NOMO-1 treated with DMSO at 0.1 percent for 48 hours (cell line): ENCODE measurements at regions not wholly inside any gene's neighbourhood (a gene's known extent, or its start where the extent isn't known, plus 50 kb on each side); places are given as distances from the start of the nearest gene placed in this dataset.

Experiments used
- DNase-seq: peaks from one replicate; lab custom pipeline; 2025; ENCODE audit not compliant: unreplicated experiment; lab: John Stamatoyannopoulos, UW

DNA sequence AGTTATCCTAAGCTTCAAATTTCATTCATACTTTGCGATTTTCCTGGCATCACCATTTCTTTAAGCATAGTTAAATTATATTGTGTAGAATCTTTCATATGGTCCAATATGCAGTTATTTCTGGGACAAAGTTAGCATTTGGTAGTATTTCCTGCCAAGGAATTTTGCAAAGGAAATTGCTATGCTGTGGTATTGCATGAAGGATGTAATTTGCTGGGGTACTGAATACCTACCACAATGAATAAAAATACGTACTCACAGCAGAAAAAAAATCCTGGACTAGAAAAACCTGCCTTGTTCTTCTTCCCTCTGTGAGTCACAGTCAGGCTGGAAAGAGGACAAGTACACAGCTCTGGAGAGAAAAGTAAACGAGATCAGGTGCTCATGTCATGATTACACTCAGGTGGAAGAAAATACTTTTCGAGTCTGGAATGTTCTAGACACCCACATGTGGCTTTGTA, 241.2 kb downstream of the PTBP2 start:
- no peak for DNase-seq

DNA sequence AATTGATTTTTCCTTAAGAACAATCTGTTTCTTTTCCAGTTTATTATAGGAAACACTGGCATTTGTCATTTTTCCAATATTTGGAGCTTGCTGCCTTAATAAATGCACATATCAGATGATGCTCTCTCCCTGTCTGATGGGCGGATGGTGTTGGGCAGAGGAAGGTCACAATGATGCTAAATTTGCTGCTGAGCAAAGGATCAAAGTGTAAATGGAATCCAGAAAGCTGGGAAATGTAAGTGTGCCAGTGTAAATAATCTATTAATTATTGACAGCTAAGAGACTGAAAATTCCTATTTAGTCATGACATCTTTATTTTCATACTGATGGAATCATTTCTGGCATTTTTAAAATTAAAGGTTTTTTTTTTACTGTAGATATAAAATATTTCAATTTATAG, 243.2 kb downstream of the PTBP2 start:
- DNase-seq: no peak

DNA sequence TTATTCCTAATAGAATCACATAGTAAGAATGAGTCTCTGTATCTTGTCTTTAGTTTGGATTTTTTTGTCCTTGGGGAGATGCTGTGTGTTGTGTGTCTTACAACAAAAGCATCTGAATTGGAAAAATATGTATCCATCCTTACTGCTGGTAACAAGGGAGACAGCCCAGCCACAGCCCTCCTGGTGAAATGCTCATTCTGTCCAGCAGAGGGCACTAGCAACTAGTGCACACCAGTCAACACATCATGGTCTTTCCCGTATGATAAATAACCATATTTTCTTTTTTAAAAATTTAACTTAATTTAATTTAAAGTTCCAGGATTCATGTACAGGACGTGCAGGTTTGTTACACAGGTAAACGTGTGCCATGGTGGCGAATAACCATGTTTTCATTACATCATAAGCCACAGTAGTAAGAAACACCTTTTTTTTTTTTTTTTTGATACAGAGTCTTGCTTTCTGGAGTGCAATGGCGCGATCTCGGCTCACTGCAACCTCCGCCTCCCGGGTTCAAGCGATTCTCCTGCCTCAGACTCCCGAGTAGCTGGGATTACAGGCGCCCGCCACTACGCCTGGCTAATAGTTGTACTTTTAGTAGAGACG, 245.1 kb downstream of the PTBP2 start:
- peak; percentile 53 for DNase-seq

DNA sequence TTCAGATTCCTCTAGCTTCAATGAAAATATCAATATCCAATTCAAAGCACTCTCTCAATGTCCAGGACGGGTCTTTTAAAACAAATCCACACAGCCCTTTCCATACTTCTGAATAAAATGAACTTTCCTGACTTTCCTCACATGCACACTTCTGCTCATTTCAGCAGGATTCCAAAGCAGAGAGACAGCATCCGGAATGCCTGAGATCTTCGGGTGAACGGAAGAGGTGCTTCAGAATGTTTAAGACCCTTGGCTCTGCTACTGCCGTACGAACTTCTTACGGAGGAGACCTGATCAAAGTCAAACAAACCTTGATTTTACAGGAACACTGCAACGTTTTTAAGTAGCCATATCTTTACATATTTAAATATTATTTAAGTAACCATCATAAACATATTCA, 245.7 kb downstream of the PTBP2 start:
- DNase-seq: no peak

DNA sequence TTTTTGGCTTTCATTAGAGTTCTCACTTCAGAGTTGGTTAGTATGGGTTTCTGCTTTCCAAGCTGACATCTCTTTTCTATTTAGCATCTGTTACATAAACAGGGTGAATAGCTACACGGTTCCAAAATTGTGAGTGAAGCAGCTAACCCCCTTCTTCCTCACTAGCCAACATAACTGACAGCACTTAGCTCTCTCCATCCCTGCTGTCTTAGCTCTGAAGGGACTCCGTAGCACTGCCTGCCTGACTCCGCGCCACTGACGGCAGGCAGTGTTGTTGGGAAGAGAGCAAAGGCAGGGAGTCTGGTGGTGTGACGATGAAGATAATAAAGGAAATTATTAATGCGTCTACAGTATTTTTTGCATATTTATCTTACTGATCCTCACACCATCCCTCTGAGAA, 247.0 kb downstream of the PTBP2 start:
- DNase-seq: no peak

DNA sequence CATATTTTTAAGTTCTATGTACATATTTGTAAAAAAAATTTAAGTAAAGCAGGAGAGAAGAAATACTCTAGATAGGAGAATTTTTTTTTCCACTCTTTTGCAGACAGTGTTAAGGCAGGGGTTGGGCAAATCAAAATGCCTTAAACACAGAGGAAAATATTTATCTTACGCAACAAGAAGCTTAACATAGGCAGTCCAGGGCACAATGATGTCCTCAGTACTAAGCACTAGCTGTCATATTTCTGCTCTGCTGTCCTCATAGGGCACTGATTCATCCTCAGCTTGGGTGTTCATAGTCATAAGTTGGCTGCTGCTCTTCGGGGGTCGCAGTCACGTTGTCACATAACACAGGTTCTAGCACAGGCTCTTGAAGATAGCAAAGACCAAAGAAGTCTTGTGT, 247.4 kb downstream of the PTBP2 start:
- no peak for DNase-seq

DNA sequence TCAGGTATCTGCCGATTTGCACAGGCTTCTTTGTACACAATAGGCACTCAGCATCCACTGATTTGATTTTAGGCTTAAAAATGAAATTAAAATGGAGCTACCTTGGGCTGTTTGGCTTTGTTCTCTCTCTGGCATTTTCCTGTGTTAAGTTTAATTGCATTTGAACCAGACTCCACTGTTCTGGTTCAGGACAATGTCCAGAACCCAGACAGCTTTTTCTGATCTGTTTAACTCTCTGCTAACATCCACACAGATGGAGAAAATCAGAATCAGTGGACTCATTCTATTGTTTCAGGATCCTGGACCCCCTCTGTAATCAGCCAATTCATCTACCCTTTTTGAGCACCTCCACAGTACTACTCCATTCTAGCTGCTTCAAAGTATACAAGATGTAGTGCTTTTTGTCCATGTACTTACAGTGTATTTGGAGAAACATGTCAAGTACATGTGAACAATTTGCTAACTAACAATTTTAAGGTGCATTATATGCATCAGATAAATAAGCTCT, 248.1 kb downstream of the PTBP2 start:
- DNase-seq: no peak

DNA sequence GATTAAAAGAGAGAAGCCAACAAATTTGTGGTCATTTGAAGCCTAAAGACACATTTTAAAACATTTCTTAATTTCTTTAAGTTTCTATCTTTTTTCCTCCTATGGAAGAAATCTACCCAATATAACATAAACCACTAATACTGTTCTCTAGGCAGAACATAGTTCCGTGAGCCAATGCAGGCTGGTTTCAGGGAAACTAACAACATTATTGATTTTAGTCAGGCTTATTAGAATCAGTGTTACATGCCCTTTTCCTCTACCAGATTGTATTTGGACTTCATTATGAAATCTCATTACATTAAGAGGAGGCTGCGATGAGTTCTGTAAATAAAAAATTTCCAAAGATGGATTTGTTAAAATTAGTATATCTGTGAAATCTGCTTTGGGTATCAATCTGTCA, 249.9 kb downstream of the PTBP2 start:
- no peak for DNase-seq

DNA sequence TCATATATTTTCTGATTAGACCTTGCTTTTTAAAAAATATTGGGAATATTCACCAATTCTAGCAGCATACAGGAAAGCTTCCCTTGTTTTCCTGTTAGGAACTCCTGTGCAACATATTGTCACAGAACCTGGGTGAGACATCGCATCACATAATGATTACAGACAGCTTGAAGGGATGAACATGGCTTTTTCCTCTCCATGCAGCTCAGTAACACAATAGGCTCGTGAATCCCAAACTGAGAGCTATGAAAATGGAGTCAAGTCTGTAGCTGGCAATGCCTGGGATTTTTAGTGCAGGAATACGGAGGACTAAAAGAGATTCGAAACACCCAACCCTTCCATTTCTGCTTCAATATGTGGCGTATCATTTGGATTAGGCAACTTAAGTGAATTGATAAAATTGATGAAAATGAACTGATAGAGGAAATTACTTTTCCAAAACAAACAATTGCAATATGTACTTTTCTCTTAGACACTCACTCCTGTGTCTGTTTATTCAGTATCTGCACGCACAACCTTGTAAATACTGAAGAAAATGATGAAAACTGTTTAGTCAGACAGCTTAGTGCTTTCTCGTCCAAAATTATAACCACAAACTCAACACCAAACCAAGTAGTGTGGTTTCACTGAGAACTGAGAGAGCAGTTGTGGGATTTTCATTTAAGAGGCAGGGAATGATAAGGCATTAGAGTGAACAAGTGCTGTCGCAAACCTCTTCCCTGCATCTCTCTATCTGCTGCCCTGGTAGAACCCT, 250.4 kb downstream of the PTBP2 start:
- no peak for DNase-seq

DNA sequence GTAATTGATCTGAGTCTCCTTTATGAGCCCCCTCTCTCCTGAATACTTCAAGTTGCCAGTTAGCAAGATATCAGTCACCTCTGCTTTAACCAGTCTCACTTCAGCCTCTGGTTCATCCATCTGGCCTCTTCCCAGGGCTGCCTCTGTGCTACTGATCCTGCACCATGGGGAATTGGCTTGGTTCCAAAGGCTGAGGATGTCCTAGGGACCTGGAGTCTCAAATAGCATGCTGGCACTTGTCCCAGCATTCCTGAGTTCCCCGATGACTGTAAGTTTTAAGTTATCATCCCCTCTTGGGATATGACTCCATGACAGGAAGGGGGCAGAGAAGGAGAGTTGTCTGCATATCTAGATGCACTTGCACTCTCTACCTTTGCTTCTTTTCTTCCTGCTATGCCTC, 252.0 kb downstream of the PTBP2 start:
- DNase-seq: no peak

DNA sequence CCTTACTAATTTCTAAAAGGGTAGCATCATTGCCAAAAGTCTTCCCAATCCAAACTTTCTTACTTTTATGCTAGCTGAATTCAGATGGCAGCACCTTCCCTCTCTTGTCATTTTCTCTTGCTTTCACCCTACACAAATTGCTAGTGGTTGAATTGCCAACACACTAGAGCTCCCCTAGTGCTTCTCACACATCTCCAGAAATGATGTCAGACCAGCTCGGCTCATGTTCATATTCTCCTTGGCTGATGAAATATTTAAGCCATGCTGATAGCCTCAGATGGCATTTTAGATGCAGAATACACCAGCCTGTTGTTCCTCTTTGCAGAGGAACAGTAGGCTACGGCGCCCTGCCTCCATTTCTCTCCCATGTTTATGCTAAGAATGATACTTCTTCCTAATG, 256.9 kb downstream of the PTBP2 start:
- DNase-seq: no peak

DNA sequence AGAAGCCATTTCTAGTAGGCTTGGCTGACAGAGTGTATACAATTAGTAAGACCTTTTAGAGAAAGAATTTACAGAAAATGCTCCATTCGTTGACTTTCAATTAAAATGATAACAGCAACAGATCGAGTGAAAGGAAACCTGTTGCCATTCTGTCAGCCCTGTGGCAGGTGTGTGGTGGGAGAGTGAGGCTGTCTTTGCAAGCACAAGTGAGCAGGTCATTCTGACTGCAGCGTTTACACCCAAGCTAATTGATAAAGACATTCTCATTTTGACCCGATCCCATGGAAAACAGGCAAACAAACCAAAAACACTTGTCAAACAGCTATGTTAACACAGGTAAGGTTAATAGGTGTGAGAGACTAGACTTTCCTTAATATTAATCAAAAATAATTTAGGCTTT, 257.3 kb downstream of the PTBP2 start:
- DNase-seq: no peak

DNA sequence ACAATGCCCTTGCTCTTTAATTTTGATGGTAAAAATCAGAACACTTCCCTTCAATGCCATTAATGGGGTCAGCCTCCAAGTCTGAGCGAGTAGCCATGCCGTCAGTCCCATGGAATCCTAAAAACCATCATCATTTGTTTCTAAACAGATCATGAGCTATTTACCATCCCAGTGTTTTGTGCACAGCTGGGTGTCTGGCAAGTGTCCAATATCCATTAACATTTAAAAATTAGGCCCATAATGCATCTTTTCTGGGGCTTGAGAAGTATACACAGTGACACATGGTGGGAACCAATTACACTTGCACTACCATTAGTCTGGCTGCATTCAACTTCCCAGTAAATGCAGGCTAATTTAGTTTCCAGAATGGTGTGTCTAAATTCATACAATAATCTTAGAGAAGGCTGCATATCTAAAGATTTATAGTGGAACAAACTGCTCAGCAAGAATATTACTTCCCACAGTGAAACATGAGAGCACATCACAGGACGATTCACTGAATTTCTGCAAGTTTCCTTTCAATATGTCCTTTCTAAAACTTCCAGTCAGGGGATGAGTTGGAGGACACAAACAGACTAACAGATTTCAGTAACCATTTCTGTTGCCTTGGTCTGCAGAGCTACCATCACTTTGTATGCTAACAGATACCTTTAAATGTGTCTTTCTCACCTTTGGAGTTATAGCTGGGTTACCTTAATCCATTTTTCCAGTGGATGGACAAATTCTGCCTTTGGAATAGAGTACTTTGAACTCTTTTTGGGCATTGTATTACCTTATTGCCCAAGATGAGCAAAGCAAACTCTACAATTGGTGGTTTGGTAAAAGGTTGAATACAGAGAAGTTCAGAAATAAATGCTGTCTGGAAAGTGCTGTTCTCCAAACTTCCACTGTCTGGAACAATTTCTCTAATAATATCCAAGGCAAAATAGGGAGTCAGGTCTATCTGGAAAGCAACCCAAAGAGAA, 258.0 kb downstream of the PTBP2 start:
- no peak for DNase-seq

DNA sequence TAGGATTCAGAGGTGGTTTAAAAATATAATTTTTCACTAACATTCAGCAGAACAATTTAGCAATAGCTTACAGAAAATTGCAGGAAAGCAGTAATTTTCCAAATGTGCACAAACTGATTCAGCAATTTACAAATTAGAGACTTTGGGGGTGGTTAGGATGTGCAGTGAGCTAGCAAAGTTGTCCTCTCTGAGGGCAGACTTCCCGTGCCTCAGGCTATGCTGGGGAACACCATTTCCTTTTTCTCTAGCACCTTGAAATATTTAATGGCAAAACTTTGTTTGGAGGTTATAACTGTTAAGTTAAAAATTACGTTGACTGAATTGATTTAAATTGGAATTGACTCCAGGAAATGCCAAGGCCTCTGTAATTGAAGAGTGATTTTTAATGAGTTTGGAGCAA, 258.9 kb downstream of the PTBP2 start:
- DNase-seq: no peak

DNA sequence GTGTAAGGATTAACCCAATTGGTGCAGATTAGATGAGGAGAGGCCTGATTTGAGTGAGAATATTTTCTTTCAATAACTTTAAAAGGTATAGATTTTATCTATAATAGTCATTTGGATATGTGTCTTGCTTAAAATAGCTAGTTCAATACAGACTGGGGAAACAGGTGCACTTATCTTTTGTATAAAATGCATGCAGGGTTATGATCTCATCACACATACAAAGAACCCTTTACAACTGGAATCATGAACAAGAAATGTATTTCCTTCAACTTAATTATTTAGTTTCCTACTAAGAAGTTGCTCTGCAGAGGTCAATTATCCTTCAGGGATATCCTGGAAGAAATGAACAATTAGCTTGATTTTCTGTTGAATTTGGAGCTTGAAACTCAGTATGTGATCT, 259.6 kb downstream of the PTBP2 start:
- DNase-seq: no peak

DNA sequence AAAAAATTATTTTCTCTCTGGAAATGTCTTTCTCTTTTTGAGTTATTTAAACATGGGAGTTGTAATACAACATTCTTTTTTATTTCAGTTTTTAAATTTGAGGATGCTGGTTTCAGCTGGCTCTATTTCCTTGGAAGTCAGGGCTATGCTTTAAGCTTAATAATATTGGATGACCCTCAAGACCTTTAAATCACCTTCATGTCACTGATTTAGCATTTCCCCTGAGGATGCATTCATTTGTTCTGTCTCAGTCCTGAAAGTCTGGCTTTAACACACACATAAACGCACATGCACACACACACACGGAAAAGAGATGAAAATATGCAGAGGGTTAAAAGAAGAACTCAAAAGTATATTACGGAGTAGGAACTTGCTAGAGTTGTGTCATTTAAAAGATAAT, 260.5 kb downstream of the PTBP2 start:
- no peak for DNase-seq

DNA sequence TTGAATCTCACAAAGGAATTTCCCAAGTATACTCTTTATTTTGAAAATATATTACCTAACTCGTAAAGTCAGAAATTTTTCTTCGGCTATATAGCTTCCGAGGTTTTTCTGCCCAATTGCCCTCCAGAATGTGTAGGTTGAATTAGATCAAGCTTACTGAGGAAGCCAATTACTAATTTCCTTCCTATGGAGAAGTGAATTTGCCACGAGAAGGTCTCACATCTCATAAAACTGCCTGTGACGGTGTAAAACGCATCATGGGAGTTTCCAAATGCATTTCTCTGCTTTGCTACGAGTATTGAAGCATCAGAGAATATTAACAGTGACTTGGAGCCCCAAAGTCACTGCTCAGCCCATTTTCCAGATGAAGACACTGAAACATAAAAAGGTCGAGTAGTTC, 262.3 kb downstream of the PTBP2 start:
- DNase-seq: no peak

DNA sequence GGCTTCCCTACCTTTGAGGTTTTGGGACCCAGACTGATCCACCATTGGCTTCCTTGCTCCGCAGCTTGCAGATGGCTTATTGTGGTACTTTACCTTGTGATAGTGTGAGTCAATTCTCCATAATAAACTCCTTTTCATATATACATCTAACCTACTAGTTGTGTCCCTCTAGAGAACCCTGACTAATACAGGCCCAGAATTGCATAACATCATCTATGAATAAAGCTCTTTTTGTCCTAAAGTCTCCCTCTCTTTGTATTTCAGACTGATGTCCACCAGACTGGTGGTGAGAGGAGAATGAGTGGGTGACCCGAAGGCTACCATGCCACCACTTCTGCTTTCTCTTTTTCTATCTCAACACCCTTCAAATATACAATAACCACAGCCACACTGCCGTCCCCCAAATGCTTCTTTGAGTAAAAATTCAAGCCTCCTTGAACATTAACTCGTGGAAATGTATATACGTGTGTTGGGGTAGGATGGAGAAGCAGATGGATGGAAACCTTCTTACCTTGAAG, 265.7 kb downstream of the PTBP2 start:
- no peak for DNase-seq

DNA sequence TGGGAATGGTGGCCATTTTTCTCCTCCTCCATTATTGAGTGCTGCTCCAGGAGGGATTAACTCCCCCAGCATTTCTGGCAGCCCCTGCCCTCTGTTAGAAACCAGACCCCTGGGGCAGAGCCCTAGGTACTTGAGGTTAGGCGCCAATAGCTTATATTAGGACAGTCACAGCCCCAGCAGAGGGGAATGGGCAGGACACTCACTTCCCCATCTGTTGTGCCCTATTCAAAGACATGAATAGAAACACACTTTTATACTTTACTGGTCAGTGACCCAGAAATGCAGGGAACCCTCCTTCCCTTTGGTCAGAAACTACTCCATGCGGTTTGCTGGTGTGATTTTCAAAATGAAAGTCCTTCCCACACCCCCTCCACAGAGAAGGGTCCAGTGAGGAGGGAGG, 267.7 kb downstream of the PTBP2 start:
- no peak for DNase-seq

DNA sequence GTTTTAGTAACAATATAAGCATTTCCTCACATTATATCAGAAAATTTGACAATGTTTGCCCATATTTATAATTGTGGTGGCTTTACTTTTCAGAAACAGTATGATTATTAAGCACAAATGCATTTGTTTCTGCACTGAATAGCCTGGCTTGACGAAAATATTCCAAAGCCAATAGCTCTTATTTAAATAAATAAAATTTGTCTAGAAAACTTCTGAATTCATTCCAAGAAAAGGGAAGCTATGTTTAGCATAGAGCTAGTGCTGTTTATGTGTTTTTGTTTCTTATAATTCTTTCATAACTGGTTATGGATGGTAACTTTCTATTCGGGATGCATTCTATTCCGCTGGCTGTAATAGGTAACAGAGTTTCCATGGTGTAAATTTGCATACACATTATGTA, 268.6 kb downstream of the PTBP2 start:
- DNase-seq: no peak

DNA sequence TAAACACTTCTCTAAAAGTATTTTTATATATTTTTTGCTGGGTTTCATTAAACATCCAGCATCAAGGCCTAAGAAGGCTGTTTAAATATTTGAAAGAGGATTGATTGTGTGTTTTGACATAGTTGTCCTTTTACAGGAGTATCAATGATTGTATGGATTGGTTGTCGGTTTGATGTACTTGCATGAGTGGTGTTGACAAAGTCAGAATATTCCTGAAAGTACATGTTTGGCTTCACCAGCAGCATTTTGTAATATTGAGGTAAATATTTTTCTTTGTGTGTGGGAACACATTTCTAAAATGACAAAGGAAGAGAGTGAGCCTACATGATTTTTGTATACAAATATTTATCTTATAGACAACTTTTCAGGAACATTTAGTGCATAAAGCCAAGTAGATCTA, 269.7 kb downstream of the PTBP2 start:
- DNase-seq: no peak
